ENCODE measurements at regions not wholly inside any gene's neighbourhood (a gene's known extent, or its start where the extent isn't known, plus 50 kb on each side); places are given as distances from the start of the nearest gene placed in this dataset.

- Histone ChIP-seq H3K79me2 (ENCODE audit: insufficient read depth, low read length) (no peaks in the 10 kb centered on the region), H3F3A (ENCODE audit: insufficient read depth) (no peaks in the 10 kb centered on the region)
These were observed 137.2 kb upstream of the EPHA6 start for GRCh38 chr3:96677156-96677555.

DNA sequence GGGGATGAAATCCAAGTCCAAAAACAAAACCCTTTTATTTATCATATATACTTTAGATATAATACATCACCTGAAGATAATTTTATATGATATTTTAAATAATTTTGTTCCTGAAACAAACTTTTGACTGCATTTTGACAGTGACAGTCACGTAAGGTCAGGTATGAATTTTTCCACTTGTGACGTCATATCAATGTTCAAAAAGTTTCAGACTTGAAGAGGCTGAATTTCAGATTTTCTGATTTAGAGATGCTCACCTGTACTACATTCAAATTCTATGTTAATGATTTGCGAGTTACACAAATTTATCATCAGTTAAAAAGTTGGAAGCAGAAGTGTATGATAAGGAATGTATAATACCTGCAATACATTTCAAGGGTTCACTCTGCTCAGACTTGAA lies 136.1 kb upstream of the EPHA6 start:
- Histone ChIP-seq H3K4me3 (ENCODE audit: insufficient read depth, low read length, poor library complexity, severe bottlenecking) (no peak overlapping the region), H3K36me3 (ENCODE audit: low read length) (no peaks in the 10 kb centered on the region), H3K9me3 (ENCODE audit: insufficient read depth, low read length) (no peaks in the 10 kb centered on the region), H3K4me2 (ENCODE audit: low read depth, low read length, poor library complexity, severe bottlenecking) (no peak overlapping the region), H3F3A (ENCODE audit: insufficient read depth) (no peaks in the 10 kb centered on the region), H2AFZ (ENCODE audit: low read depth, low read length, severe bottlenecking) (no peak overlapping the region), H3K27me3 (ENCODE audit: low read length) (no peaks in the 10 kb centered on the region), H3K27ac (ENCODE audit: low read depth, low read length) (no peak overlapping the region), H3K79me2 (ENCODE audit: insufficient read depth, low read length) (no peaks in the 10 kb centered on the region), H3K9me2 (replicated peaks; ENCODE audit: insufficient read depth, low read length) (no peaks in the 10 kb centered on the region), H4K20me1 (ENCODE audit: low read depth, low read length) (no peaks in the 10 kb centered on the region), H3K9ac (ENCODE audit: low read length) (no peak overlapping the region)
- TF ChIP-seq, protein P1, sequence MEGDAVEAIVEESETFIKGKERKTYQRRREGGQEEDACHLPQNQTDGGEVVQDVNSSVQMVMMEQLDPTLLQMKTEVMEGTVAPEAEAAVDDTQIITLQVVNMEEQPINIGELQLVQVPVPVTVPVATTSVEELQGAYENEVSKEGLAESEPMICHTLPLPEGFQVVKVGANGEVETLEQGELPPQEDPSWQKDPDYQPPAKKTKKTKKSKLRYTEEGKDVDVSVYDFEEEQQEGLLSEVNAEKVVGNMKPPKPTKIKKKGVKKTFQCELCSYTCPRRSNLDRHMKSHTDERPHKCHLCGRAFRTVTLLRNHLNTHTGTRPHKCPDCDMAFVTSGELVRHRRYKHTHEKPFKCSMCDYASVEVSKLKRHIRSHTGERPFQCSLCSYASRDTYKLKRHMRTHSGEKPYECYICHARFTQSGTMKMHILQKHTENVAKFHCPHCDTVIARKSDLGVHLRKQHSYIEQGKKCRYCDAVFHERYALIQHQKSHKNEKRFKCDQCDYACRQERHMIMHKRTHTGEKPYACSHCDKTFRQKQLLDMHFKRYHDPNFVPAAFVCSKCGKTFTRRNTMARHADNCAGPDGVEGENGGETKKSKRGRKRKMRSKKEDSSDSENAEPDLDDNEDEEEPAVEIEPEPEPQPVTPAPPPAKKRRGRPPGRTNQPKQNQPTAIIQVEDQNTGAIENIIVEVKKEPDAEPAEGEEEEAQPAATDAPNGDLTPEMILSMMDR (IDR thresholded peaks at IDR 0.05; ENCODE audit: insufficient read depth, low read length, poor library complexity, severe bottlenecking): no peak
- no peak for TF ChIP-seq EZH2phosphoT487 (conservative IDR thresholded peaks at IDR 0.05; ENCODE audit: low read length)

More at GRCh38 chr3:96677156-96677555, 137.2 kb upstream of the EPHA6 start:
- no peak overlapping the region for H3K9ac ChIP-seq (ENCODE audit: low read length)
- no peaks in the 10 kb centered on the region for H3K36me3 ChIP-seq (ENCODE audit: low read length)
- TF ChIP-seq, protein P1 (IDR thresholded peaks at IDR 0.05; ENCODE audit: insufficient read depth, low read length, poor library complexity, severe bottlenecking): no peak
- TF ChIP-seq EZH2phosphoT487 (conservative IDR thresholded peaks at IDR 0.05; ENCODE audit: low read length): no peak
- H3K4me3 ChIP-seq (ENCODE audit: insufficient read depth, low read length, poor library complexity, severe bottlenecking): no peak overlapping the region
- no peak overlapping the region for H3K27ac ChIP-seq (ENCODE audit: low read depth, low read length)
- H3K9me2 ChIP-seq (replicated peaks; ENCODE audit: insufficient read depth, low read length): no peaks in the 10 kb centered on the region
- no peaks in the 10 kb centered on the region for H3K9me3 ChIP-seq (ENCODE audit: insufficient read depth, low read length)
- no peaks in the 10 kb centered on the region for H3K27me3 ChIP-seq (ENCODE audit: low read length)
- H3K4me2 ChIP-seq (ENCODE audit: low read depth, low read length, poor library complexity, severe bottlenecking): no peak overlapping the region
- no peak overlapping the region for H2AFZ ChIP-seq (ENCODE audit: low read depth, low read length, severe bottlenecking)
- no peaks in the 10 kb centered on the region for H4K20me1 ChIP-seq (ENCODE audit: low read depth, low read length)

DNA sequence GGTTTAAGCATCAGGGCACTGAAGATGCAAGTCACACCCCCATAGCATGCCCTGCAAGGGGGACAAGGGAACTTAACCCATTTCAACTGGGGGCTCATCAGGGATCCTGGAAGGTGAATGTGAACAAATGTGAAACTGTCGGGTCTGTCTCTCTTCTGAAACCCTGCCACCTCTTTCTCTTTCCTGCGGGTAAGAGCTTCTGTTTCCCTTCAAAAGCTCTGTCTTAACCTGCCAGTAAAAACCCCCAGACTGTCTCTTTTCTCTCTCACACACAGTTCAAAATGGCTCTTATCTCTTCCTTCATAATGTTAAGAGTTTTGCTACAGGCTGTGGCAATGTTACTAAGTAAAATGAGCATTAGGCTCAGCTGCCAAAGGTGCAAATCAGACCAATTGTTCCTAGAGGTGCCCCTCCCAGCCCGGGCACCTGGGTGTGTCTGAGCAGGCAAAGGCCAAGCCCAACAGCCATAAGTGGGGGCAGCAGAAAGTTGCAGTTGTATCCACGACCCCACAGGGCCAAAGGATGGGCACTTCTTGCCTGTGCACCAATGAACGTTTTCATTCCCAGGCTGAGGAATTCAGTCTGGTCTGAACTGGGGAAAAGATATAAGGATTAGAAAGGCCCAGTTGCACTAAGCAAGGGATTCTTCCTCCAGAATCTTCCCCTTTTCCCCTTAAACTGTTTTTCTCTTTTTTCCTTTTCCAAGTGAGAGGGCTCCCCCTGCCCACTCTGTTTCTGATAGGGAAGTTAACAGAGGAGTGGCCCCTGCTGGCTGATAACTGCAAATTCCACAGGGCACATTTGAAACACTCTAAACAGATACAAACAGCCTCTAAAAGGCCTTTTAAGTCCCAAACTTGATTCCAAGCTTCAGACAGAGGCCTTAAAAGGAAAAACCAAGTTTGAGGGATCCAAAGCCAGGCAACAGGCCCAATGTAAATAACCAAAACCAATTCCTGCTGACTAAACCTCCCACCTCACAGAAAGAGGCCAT lies 113.8 kb upstream of the EPHA6 start:
- H3K9ac ChIP-seq (ENCODE audit: low read length): no peak overlapping the region
- no peak overlapping the region for H2AFZ ChIP-seq (ENCODE audit: low read depth, low read length, severe bottlenecking)
- H3F3A ChIP-seq (ENCODE audit: insufficient read depth): no peaks in the 10 kb centered on the region
- H3K36me3 ChIP-seq (ENCODE audit: low read length): no peaks in the 10 kb centered on the region
- H3K9me2 ChIP-seq (replicated peaks; ENCODE audit: insufficient read depth, low read length): no peaks in the 10 kb centered on the region; the same call in 1 of the 2 replicates
- H3K4me2 ChIP-seq (ENCODE audit: low read depth, low read length, poor library complexity, severe bottlenecking): no peak overlapping the region
- TF ChIP-seq, protein P1 (IDR thresholded peaks at IDR 0.05; ENCODE audit: insufficient read depth, low read length, poor library complexity, severe bottlenecking): no peak
- TF ChIP-seq EZH2phosphoT487 (conservative IDR thresholded peaks at IDR 0.05; ENCODE audit: low read length): no peak
- H3K4me3 ChIP-seq (ENCODE audit: insufficient read depth, low read length, poor library complexity, severe bottlenecking): no peak overlapping the region
- no peaks in the 10 kb centered on the region for H4K20me1 ChIP-seq (ENCODE audit: low read depth, low read length)
- no peak overlapping the region for H3K27ac ChIP-seq (ENCODE audit: low read depth, low read length)
- no peaks in the 10 kb centered on the region for H3K9me3 ChIP-seq (ENCODE audit: insufficient read depth, low read length)
- no peaks in the 10 kb centered on the region for H3K79me2 ChIP-seq (ENCODE audit: insufficient read depth, low read length)
- no peaks in the 10 kb centered on the region for H3K27me3 ChIP-seq (ENCODE audit: low read length)

Data from SU-DHL-6 (cell line).